GM12864 (cell line): ENCODE measurements at regions not wholly inside any gene's neighbourhood (a gene's known extent, or its start where the extent isn't known, plus 50 kb on each side); places are given as distances from the start of the nearest gene placed in this dataset.

Source experiments
- DNase-seq: peaks from one replicate; pipeline ENCODE4 v3.0.0-alpha.2; 2011; ENCODE audit warnings: low read depth
- H3K4me3 ChIP-seq: 2 replicates; pipeline ENCODE4 v1.5.1; 2011; ENCODE audit warnings: mild to moderate bottlenecking, low read depth, low read length, control low read depth
- CTCF ChIP-seq: IDR thresholded peaks from 2 replicates; pipeline ENCODE4 v1.5.1; 2011; ENCODE audit warnings: low read depth, mild to moderate bottlenecking, moderate library complexity, low read length, control low read depth, inconsistent platforms; ENCODE audit errors: missing control alignments

GRCh38 chr11:79813551-79813950, 372.7 kb upstream of the TENM4 start:
- no peak for TF ChIP-seq CTCF
- no peak overlapping the region for H3K4me3 ChIP-seq
- DNase-seq: no peak

GRCh38 chr11:79809487-79809886, 368.7 kb upstream of the TENM4 start:
- TF ChIP-seq CTCF: no peak
- no peak for DNase-seq
- H3K4me3 ChIP-seq: no peak overlapping the region

- TF ChIP-seq CTCF: no peak
- H3K4me3 ChIP-seq: no peak overlapping the region
- DNase-seq: no peak
These were observed 366.7 kb upstream of the TENM4 start for GRCh38 chr11:79807506-79807905.

GRCh38 chr11:79796704-79797103, 355.9 kb upstream of the TENM4 start:
- no peak overlapping the region for H3K4me3 ChIP-seq
- no peak for TF ChIP-seq CTCF
- DNase-seq: no peak

GRCh38 chr11:79794484-79795393, 353.9 kb upstream of the TENM4 start:
- no peak overlapping the region for H3K4me3 ChIP-seq
- no peak for DNase-seq
- TF ChIP-seq CTCF: no peak

- TF ChIP-seq CTCF: no peak
- no peak for DNase-seq
- no peak overlapping the region for H3K4me3 ChIP-seq
These were observed 353.2 kb upstream of the TENM4 start for GRCh38 chr11:79794057-79794456.

- no peak overlapping the region for H3K4me3 ChIP-seq
- TF ChIP-seq CTCF: no peak
- DNase-seq: no peak
These were observed 346.1 kb upstream of the TENM4 start for GRCh38 chr11:79786961-79787360.
